A549 (cell line): ENCODE measurements at regions not wholly inside any gene's neighbourhood (a gene's known extent, or its start where the extent isn't known, plus 50 kb on each side); places are given as distances from the start of the nearest gene placed in this dataset.

Source experiments
- ATAC-seq, 2 experiments: fragments of 200-7000 bp in 1 of 2; fragments of >200 bp in 1 of 2; cut with Nextera tagmentation in 1 of 2; cut with Tn5 transposase in 1 of 2; 3 replicates each; pipeline versions ENCODE4 v1.8.0 to v1.9.1; 2018 to 2020; ENCODE audit warnings: mild to moderate bottlenecking in 1 of 2, moderate library complexity in 1 of 2
- CTCF ChIA-PET: fragments of 300-600 bp; sonication (Branson Sonifier 250); formaldehyde crosslinking; extraction: SDS; loops from one replicate; lab custom pipeline; 2021; ENCODE audit warnings: antibody characterized with exemption, inconsistent platforms; lab: Yijun Ruan, JAX
- POLR2A ChIA-PET: fragments of 350-600 bp; formaldehyde crosslinking; extraction: SDS; loops from one replicate; lab custom pipeline; 2021; ENCODE audit warnings: antibody characterized with exemption, inconsistent platforms; lab: Yijun Ruan, JAX
- DNase-seq, 2 experiments: peaks; one replicate each; pipeline versions ENCODE4 v3.0.0 to v3.0.0-alpha.2; 2011 to 2016; ENCODE audit warnings: low read depth in 1 of 2, low spot score in 1 of 2
- FAIRE-seq: peaks from 2 replicates; lab custom pipeline; 2011; peaks lifted over from hg19 to GRCh38; lab: Jason Lieb, UNC
- H3K27ac ChIP-seq, 2 experiments: fragments of >200 bp; sonication (Bioruptor Twin); formaldehyde crosslinking; 3 replicates each; pipeline ENCODE4 v1.5.1; 2016 to 2017
- H3K4me1 ChIP-seq: fragments of >200 bp; sonication (Bioruptor Twin); formaldehyde crosslinking; 3 replicates; pipeline ENCODE4 v1.6.1; 2016
- H3K4me2 ChIP-seq: fragments of >200 bp; sonication (Bioruptor Twin); formaldehyde crosslinking; 3 replicates; pipeline ENCODE4 v1.6.1; 2016
- H3K4me3 ChIP-seq: fragments of >200 bp; sonication (Bioruptor Twin); formaldehyde crosslinking; 3 replicates; pipeline ENCODE4 v1.5.1; 2016
- H3K9me3 ChIP-seq: fragments of >200 bp; sonication (Bioruptor Twin); formaldehyde crosslinking; 3 replicates; pipeline ENCODE4 v1.6.1; 2016
- BHLHE40 ChIP-seq: IDR thresholded peaks from 2 replicates; pipeline ENCODE4 v1.6.1; 2012; ENCODE audit warnings: low read depth, low read length, inconsistent platforms
- CEBPB ChIP-seq, 2 experiments: fragments of >200 bp in 1 of 2; sonication (Bioruptor Twin) in 1 of 2; formaldehyde crosslinking in 1 of 2; IDR thresholded peaks; 2 replicates each; pipeline ENCODE4 v1.6.1; 2012 to 2016
- CHD2 ChIP-seq: fragments of 150-350 bp; IDR thresholded peaks from 2 replicates; pipeline ENCODE4 v1.6.1; 2014; ENCODE audit warnings: low read length; ENCODE audit not compliant: partially characterized antibody
- CHD4 ChIP-seq: fragments of 200-600 bp; sonication (generic); IDR thresholded peaks from 2 replicates; pipeline ENCODE4 v1.6.1; 2016; ENCODE audit warnings: antibody characterized with exemption, mild to moderate bottlenecking, borderline replicate concordance
- E2F6 ChIP-seq: IDR thresholded peaks from 2 replicates; pipeline ENCODE4 v1.6.1; 2012; ENCODE audit warnings: low read depth, borderline replicate concordance
- ESRRA ChIP-seq: fragments of 150-350 bp; IDR thresholded peaks from 2 replicates; pipeline ENCODE4 v1.6.1; 2014; ENCODE audit warnings: mild to moderate bottlenecking, low read length, borderline replicate concordance
- FOSL2 ChIP-seq, 2 experiments: fragments of 450-650 bp in 1 of 2; fragments of >200 bp in 1 of 2; sonication (Bioruptor Twin) in 1 of 2; formaldehyde crosslinking; IDR thresholded peaks; 2 replicates each; pipeline versions ENCODE4 v1.5.0 to v1.6.1; 2016 to 2020; ENCODE audit warnings: mild to moderate bottlenecking in 1 of 2, moderate library complexity in 1 of 2
- FOXS1 ChIP-seq: fragments of 250-450 bp; sonication (Bioruptor Pico); IDR thresholded peaks from 2 replicates; pipeline ENCODE4 v1.5.0; 2020; ENCODE audit warnings: mild to moderate bottlenecking, moderate library complexity
- GATA3 ChIP-seq: IDR thresholded peaks from 2 replicates; pipeline ENCODE4 v1.6.1; 2012; ENCODE audit warnings: borderline replicate concordance
- HDAC2 ChIP-seq: fragments of 200-600 bp; sonication (generic); IDR thresholded peaks from 2 replicates; pipeline ENCODE4 v1.6.1; 2016
- HEYL ChIP-seq: fragments of 250-450 bp; sonication (Bioruptor Pico); IDR thresholded peaks from 2 replicates; pipeline ENCODE4 v1.8.0; 2021; ENCODE audit warnings: mild to moderate bottlenecking, moderate library complexity
- HOXA7 ChIP-seq: fragments of 250-450 bp; sonication (Bioruptor Pico); IDR thresholded peaks from 2 replicates; pipeline ENCODE4 v1.5.0; 2020; ENCODE audit warnings: mild to moderate bottlenecking, moderate library complexity
- HOXB5 ChIP-seq: fragments of 250-450 bp; sonication (Bioruptor Pico); IDR thresholded peaks from 2 replicates; pipeline ENCODE4 v1.5.0; 2020; ENCODE audit warnings: mild to moderate bottlenecking, moderate library complexity
- JUNB ChIP-seq: fragments of >200 bp; sonication (Bioruptor Twin); formaldehyde crosslinking; IDR thresholded peaks from 2 replicates; pipeline ENCODE4 v1.6.1; 2016
- MAFK ChIP-seq: fragments of 450-650 bp; IDR thresholded peaks from 2 replicates; pipeline ENCODE4 v1.6.1; 2014; ENCODE audit not compliant: partially characterized antibody
- NFE2L2 ChIP-seq: fragments of 150-350 bp; conservative IDR thresholded peaks from 2 replicates; pipeline ENCODE4 v1.6.1; 2014; ENCODE audit warnings: low read length
- POLR2AphosphoS2 ChIP-seq: conservative IDR thresholded peaks from 2 replicates; pipeline ENCODE4 v1.6.1; 2012; ENCODE audit warnings: low read length, improper control_type of control experiment, inconsistent platforms
- RARB ChIP-seq: fragments of 250-450 bp; sonication (Bioruptor Pico); IDR thresholded peaks from 2 replicates; pipeline ENCODE4 v1.8.0; 2021; ENCODE audit warnings: mild to moderate bottlenecking, moderate library complexity
- RCOR1 ChIP-seq: fragments of 150-350 bp; IDR thresholded peaks from 2 replicates; pipeline ENCODE4 v1.6.1; 2014; ENCODE audit warnings: antibody characterized with exemption, low read length, low read depth
- SMC3 ChIP-seq: fragments of >200 bp; sonication (Bioruptor Twin); formaldehyde crosslinking; IDR thresholded peaks from 3 replicates; pipeline ENCODE4 v1.6.1; 2018; ENCODE audit warnings: inconsistent platforms
- SREBF2 ChIP-seq: fragments of 450-650 bp; IDR thresholded peaks from 2 replicates; pipeline ENCODE4 v1.6.1; 2014; ENCODE audit warnings: mild to moderate bottlenecking, moderate library complexity
- TFCP2L1 ChIP-seq: fragments of 250-450 bp; sonication (Bioruptor Pico); IDR thresholded peaks from 2 replicates; pipeline ENCODE4 v1.5.0; 2021; ENCODE audit warnings: mild to moderate bottlenecking
- TP53 ChIP-seq: fragments of 250-450 bp; sonication (Bioruptor Pico); IDR thresholded peaks from 2 replicates; pipeline ENCODE4 v1.5.0; 2021; ENCODE audit warnings: mild to moderate bottlenecking, moderate library complexity
- ZC3H11A ChIP-seq: fragments of 450-650 bp; IDR thresholded peaks from 2 replicates; pipeline ENCODE4 v1.6.1; 2014; ENCODE audit warnings: antibody characterized with exemption, mild to moderate bottlenecking
- ZNF302 ChIP-seq: fragments of 250-450 bp; sonication (Bioruptor Pico); IDR thresholded peaks from 2 replicates; pipeline ENCODE4 v1.9.0; 2021; ENCODE audit warnings: inconsistent platforms, mild to moderate bottlenecking, moderate library complexity
- ZSCAN20 ChIP-seq: fragments of 250-450 bp; sonication (Bioruptor Pico); IDR thresholded peaks from 2 replicates; pipeline ENCODE4 v1.8.0; 2022; ENCODE audit warnings: mild to moderate bottlenecking, moderate library complexity
- WGBS: methylation state at CpG from one replicate; pipeline ENCODE4 v1.1.6; 2017; ENCODE audit errors: missing lambda C conversion rate; 5-methylcytosine and 5-hydroxymethylcytosine counted together

- ATAC-seq: no peak; a peak in 1 of 6 replicates
- TF ChIP-seq CEBPB (IDR thresholded peaks at IDR 0.05): no peak
- TF ChIP-seq POLR2AphosphoS2: no peak
- no peak for TF ChIP-seq TFCP2L1 (CRISPR knock-in tag)
- no peak for TF ChIP-seq FOXS1 (CRISPR knock-in tag)
- TF ChIP-seq SMC3: no peak
- TF ChIP-seq ZNF302 (CRISPR knock-in tag): no peak
- TF ChIP-seq SREBF2: no peak
- TF ChIP-seq ZSCAN20: no peak
- TF ChIP-seq, all 56 proteins: peak for 0
- Histone ChIP-seq H3K4me3 (no peak overlapping the region), H3K4me1 (no peaks in the 10 kb centered on the region), H3K27ac (no peak overlapping the region), H3K9me3 (no peaks in the 10 kb centered on the region), H3K4me2 (no peak overlapping the region)
- POLR2A ChIA-PET: no interaction called here
- no peak for DNase-seq
- no peak for FAIRE-seq
- WGBS: under 1% methylated on average over 4 of the region's 4 CpGs
- CTCF ChIA-PET: interaction anchor here (0.7 to 4.9 kb wide), 7 partner anchors 10 to 315 kb away, joined by 3 to 34 read pairs (median 3); no protein-coding TSS in a partner anchor
Measured at GRCh38 chr5:18394443-18394804, 760.2 kb downstream of the TAF11L14 start.

GRCh38 chr5:18395126-18396110 lies 761.2 kb downstream of the TAF11L14 start:
- Histone ChIP-seq H3K27ac (no peak overlapping the region), H3K4me2 (no peak overlapping the region), H3K4me1 (no peaks in the 10 kb centered on the region), H3K4me3 (no peak overlapping the region), H3K9me3 (no peaks in the 10 kb centered on the region)
- DNase-seq: no peak
- POLR2A ChIA-PET: no interaction called here
- 48% methylated on average over 10 of the region's 10 CpGs for WGBS
- no peak for ATAC-seq
- FAIRE-seq: no peak
- TF ChIP-seq JUNB: no peak
- TF ChIP-seq HOXB5 (CRISPR knock-in tag): no peak
- TF ChIP-seq HDAC2: no peak
- TF ChIP-seq RARB: no peak
- TF ChIP-seq ZC3H11A: no peak
- no peak for TF ChIP-seq CHD4
- TF ChIP-seq TP53: no peak
- TF ChIP-seq NFE2L2: no peak
- CTCF ChIA-PET: interaction anchor here (4.9 kb wide), 1 partner anchor 303 kb away, joined by 34 read pairs; no protein-coding TSS in a partner anchor

GRCh38 chr5:18397371-18397770 lies 763.1 kb downstream of the TAF11L14 start:
- FAIRE-seq (no peak), ATAC-seq (no peak), DNase-seq (no peak)
- Histone ChIP-seq H3K4me1 (no peaks in the 10 kb centered on the region), H3K27ac (no peak overlapping the region), H3K9me3 (no peaks in the 10 kb centered on the region), H3K4me3 (no peak overlapping the region)
- WGBS: 31% methylated on average over 4 of the region's 4 CpGs
- POLR2A ChIA-PET: no interaction called here
- TF ChIP-seq HEYL (no peak), BHLHE40 (no peak), E2F6 (no peak), HOXA7 (no peak), CHD2 (no peak), RARB (no peak), MAFK (no peak), FOSL2 (IDR thresholded peaks at IDR 0.05) (no peak), FOSL2 (CRISPR knock-in tag; IDR thresholded peaks at IDR 0.05) (no peak), ESRRA (no peak), FOXS1 (CRISPR knock-in tag) (no peak), GATA3 (no peak), CHD4 (no peak), RCOR1 (no peak), SMC3 (no peak)
- TF ChIP-seq, all 56 proteins: peak for 0
- H3K4me2 ChIP-seq: no peak overlapping the region
- CTCF ChIA-PET: interaction anchor here (0.9 to 1.0 kb wide), 2 partner anchors 301 to 302 kb away, joined by 3 read pairs; no protein-coding TSS in a partner anchor
